ENCODE measurements at regions not wholly inside any gene's neighbourhood (a gene's known extent, or its start where the extent isn't known, plus 50 kb on each side); places are given as distances from the start of the nearest gene placed in this dataset.
A peak's percentile ranks its signal among the peaks of the same experiment; 100 is the strongest.
"Not testable (repeated sequence)": the region's sequence is repeated elsewhere in the genome, so short reads cannot be mapped to it uniquely, and the experiment has no call there.

- peak; percentile 41 for DNase-seq
These were observed 155.3 kb downstream of the LAT start for GRCh38 chr16:29139901-29140855.

- DNase-seq = peak; percentile 55
These were observed 154.5 kb downstream of the LAT start for GRCh38 chr16:29139261-29139802.

- DNase-seq = peak; percentile 17
These were observed 153.8 kb downstream of the LAT start for GRCh38 chr16:29138698-29139097.

DNA sequence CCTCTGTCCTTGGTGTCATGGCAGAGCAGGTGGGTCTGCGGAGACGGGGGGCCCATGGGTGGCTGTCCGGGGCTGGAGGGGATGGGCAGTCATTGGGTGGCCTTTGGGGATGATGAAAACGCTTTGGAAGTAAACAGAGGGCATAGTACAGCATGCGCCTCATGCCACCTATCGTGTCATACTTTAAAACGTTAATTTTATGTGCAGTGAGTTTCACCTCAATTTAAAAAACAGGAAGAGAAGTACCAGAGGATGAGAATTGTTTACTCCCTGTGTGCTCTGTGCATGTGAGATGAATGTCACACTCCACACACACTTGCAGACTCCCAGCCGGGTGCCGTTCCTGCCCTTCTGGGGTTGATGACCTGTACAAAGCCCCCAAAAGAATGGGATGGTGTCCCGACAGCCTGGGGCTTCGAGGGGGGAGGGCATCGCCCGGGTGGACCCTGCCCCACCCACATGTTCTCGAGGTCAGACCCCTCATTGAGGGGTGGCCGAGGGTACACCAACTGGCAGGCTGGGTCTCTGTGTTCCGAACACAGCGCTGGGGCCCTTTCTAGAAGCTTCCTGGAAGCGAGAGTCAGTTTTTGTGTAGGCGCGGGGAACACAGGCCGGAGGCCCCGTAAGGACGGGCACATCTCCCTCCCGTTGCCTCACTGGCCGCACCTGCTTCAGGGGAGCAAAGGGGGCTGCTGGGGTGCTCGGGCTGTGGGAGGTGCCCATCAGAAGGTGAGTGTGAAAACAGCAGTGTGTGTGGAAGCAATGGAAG is 153.2 kb downstream of the LAT start:
- DNase-seq = peak; percentile 5

DNA sequence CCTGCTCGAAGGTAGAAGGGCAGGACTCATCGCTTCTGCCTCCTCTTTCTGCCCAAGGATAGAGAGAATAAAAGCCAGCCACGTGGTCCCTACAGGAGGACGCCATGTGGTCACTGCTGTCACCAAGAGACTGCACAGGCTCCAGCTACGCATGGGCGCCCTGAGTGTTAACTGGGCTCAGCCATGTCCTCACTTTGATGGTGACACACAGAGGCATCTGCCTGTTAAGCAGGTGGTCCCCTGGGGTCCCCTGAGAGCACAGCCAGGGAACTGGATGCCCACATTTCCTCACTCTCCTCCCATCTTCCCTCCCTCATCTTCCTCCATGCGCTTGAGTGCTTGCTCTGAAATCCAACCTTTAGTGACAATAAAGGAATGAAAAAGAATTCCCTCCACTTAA is 152.6 kb downstream of the LAT start:
- not testable (repeated sequence) for DNase-seq

GRCh38 chr16:29136916-29137315 is 152.1 kb downstream of the LAT start:
- DNase-seq = peak; percentile 14

DNA sequence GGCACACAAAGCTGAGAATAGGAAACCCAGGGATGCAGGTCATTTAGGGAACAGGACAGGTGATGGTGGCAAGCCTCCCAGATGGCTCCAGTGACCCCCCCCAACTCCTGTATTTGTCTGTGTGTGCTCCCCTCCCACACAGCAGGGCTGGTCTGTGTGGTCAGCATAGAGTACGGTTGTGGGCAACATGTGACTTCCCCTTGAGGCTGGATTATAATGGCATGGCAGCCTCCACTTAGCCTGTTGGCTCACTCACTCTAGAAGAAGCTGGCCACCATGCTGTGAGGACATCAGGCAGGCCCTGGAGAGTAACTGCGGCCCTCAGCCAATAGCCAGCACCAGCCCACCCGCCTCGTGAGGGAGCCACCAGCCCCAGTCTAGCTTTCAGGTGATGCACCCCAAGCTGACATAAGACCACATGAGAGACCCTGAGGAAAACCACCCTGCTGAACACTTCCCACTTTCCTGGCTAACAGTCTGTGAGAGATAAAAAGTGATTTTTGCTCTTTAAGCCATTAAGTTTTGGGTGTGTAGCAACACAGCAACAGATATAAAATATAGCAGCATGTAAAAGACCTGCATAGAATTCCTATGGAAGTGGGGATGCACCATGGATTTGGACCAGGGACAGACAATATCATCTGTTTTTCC is 151.3 kb downstream of the LAT start:
- peak; percentile 4 for DNase-seq

DNA sequence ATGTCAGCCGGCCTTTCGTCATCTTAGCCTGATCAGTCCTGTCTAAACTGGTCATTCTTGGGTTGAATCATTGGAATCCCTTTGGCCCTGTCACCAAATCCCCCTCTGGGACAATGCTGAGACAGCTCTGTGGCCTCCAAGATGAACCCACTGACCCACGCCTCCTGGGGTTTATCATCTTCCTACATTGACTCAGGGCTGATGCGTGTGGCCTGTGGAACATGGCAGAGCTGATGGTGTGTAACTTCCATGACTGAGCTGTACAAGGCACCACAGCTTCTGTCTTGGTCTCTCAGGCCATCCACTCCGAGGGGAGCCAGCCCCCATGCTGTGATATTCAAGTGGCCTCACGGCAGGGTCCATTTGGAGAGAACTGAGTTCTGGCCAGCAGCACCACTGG is 150.2 kb downstream of the LAT start:
- peak; percentile 3 for DNase-seq

DNA sequence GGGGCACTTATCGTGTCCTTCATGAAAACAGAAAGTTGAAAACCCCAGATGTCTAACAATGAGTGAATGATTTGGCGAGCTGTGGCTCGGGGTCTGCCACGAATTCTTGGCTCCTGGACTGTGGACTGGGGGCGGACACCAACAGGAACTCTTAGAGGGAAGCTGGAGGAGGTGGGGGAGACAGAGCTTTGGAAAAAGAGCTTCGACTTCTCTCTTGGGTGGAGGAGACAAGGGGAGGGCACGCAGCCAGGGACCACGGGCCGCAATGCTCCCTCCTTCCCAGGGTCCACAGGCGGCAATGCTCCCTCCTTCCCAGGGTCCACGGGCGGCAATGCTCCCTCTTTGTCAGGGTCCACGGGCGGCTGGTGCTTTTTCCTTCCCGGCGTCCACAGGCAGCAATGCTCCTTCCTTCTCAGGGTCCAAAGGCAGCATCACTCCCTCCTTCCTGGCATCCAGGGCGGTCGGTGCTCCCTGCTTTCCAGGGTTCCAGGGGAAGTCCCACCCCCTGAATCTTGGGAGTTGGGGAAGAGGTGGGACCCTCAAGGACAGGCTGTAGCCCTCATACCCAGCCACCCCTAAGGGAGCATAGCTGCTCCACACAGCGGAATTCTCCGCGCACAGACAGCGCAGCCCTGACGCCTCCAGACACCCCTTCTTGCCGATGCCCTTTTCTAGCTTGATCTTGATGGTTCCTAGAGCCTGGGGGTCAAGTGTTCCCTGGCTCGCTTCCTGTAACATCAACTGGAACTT is 149.0 kb downstream of the LAT start:
- peak; percentile 40 for DNase-seq

- peak; percentile 6 for DNase-seq
These were observed 148.0 kb downstream of the LAT start for GRCh38 chr16:29132869-29133268.

- DNase-seq = not testable (repeated sequence)
These were observed 147.6 kb downstream of the LAT start for GRCh38 chr16:29132444-29132843.

DNA sequence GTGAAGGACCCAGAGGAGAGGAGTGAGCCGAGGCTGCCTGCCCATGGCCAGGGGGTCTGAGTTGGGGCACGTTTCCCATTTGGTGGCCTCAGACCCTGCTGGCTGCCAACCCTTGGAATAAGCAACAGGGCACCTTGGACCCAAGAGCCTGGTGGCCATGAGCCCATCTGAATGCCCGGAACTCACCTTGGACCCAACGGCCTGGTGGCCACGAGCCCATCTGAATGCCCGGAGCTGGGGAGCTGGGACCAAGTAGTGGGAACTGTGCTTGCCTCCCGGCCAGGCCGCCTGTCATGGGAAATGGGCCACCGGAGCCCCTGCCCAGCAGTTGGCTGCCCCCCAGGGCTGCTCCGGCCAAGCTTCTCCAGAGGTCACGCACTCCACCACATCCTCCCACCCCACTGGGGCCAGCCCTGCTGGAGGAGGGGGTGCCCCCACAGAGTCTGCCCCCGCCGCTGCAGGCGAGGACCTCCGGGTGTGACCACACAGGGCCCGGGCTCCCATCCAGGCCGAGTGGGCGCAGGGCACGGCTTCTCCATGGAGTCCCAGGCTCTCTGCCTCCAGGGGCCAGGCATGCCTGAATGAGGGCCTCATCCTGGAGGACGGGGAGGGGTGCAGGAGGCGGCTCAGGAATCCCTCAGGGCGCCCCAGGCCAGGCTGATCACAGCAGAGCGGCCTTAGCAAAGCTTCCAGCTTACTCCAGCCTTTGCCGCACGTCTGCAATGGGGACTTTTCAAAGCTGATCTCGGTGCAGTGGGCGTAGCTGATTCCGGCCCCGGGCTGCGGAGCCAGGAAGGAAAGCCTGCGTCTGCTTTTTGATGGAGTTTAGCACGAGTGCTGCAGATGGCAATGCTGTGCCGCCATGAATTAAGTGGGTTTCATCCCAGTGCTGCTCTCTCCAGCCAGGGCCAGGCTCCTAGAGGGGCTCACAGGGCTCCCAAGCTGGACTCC is 146.3 kb downstream of the LAT start:
- not testable (repeated sequence) for DNase-seq

- DNase-seq = peak; percentile 70
These were observed 145.4 kb downstream of the LAT start for GRCh38 chr16:29130131-29130711.

- not testable (repeated sequence) for DNase-seq
These were observed 144.7 kb downstream of the LAT start for GRCh38 chr16:29129458-29130038.

DNA sequence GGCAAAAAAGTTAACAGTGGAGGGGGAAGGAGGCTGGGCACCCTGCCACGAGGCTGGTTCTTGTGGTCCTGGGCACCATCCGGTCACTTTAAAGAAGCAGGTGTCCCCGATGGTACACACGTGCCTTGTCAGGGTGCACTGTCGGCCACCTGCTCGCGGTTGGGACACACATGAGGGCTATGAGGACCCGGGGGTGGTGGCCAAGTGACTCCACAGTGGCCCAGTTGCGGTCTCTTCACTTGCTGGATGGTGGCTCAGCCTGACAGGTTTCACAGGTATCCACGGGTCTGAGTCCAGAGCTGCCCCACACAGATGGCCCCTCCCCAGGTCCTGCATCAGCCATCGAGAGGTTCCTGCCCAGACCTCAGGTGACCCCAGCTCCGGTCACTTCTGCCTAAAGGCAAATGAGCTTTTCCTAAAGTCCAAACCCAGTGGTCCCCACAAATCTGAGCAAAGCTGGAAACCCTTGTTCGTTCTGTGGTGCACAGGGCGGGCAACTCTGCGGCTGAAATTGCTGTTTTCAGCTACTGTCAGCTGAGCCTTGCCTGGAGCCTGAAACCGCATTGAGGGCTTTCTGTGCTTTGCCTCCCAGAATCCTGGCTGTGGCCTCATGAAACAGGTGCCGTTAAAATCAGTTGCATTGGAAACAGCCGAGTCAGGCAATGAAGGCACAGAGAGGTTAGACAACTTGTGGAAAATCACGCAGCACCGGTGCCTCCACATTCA is 144.0 kb downstream of the LAT start:
- not testable (repeated sequence) for DNase-seq

- DNase-seq = not testable (repeated sequence)
These were observed 143.1 kb downstream of the LAT start for GRCh38 chr16:29127806-29128420.

- DNase-seq = no peak
These were observed 141.8 kb downstream of the LAT start for GRCh38 chr16:29126616-29127015.

GRCh38 chr16:29126057-29126494 is 141.2 kb downstream of the LAT start:
- DNase-seq = no peak

DNA sequence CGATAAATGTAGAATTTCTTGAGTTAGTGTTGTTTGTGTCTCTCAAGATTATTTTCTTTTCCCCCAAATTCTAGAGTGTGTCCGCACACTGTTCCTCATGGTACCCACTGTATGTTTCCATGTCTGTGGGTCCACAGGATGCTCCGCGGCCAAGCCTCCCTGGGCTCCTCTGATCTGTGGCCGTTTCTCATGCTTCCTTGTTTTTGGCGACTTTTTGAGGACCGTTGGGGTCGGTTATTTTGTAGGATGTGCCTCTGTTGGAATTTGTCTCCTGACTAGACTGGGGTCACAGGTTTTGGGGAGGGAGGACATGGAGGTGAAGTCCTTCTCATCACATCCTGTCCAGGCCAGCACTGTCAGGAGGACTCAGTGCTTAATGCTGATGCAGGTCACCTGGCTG is 140.0 kb downstream of the LAT start:
- DNase-seq = no peak

All from left hindlimb (tissue), 1 donor.